Osteoblast (primary cell): ENCODE measurements at regions not wholly inside any gene's neighbourhood (a gene's known extent, or its start where the extent isn't known, plus 50 kb on each side); places are given as distances from the start of the nearest gene placed in this dataset.
"Not testable (repeated sequence)": the region's sequence is repeated elsewhere in the genome, so short reads cannot be mapped to it uniquely, and the experiment has no call there.

Experiments
- DNase-seq: peaks from one replicate; pipeline ENCODE4 v3.0.0; 2011; ENCODE audit warnings: low spot score, mixed read lengths; ENCODE audit not compliant: insufficient read length; ENCODE audit errors: missing footprints
- H2AFZ ChIP-seq: 2 replicates; pipeline ENCODE4 v1.6.0; 2011; ENCODE audit warnings: mild to moderate bottlenecking, low read length
- H3K27ac ChIP-seq: 2 replicates; pipeline ENCODE4 v1.5.1; 2011; ENCODE audit warnings: mild to moderate bottlenecking, low read depth, low read length, moderate library complexity
- H3K27me3 ChIP-seq: 2 replicates; pipeline ENCODE4 v1.6.0; 2012; ENCODE audit warnings: mild to moderate bottlenecking, control low read depth, inconsistent platforms, low read length, moderate library complexity; ENCODE audit not compliant: insufficient read depth
- H3K36me3 ChIP-seq: 2 replicates; pipeline ENCODE4 v1.5.1; 2011; ENCODE audit warnings: mild to moderate bottlenecking, low read length, control low read depth, moderate library complexity; ENCODE audit not compliant: insufficient read depth
- H3K4me1 ChIP-seq: 2 replicates; pipeline ENCODE4 v1.5.1; 2011; ENCODE audit warnings: mild to moderate bottlenecking, low read length, control low read depth, moderate library complexity; ENCODE audit not compliant: insufficient read depth
- H3K4me2 ChIP-seq: 2 replicates; pipeline ENCODE4 v1.6.0; 2011; ENCODE audit warnings: mild to moderate bottlenecking, low read length; ENCODE audit not compliant: insufficient read depth
- H3K4me3 ChIP-seq: fragments of 200-600 bp; sonication (generic); 3 replicates; pipeline ENCODE4 v1.5.1; 2012; ENCODE audit warnings: mild to moderate bottlenecking, low read length, inconsistent platforms; ENCODE audit not compliant: insufficient read depth
- H3K79me2 ChIP-seq: 2 replicates; pipeline ENCODE4 v1.6.0; 2012; ENCODE audit warnings: mild to moderate bottlenecking, low read length, control low read depth, inconsistent platforms; ENCODE audit not compliant: insufficient read depth
- H3K9me3 ChIP-seq: 2 replicates; pipeline ENCODE4 v1.5.1; 2011; ENCODE audit warnings: low read depth, low read length, control low read depth
- H4K20me1 ChIP-seq: 2 replicates; pipeline ENCODE4 v1.6.0; 2012; ENCODE audit warnings: mild to moderate bottlenecking, low read length, control low read depth; ENCODE audit not compliant: insufficient read depth
- TF ChIP-seq, protein P1 (sequence below): IDR thresholded peaks from 2 replicates; pipeline ENCODE4 v1.5.1; 2011; ENCODE audit warnings: mild to moderate bottlenecking, low read depth, low read length, moderate library complexity; ENCODE audit errors: extremely low read depth

DNA sequence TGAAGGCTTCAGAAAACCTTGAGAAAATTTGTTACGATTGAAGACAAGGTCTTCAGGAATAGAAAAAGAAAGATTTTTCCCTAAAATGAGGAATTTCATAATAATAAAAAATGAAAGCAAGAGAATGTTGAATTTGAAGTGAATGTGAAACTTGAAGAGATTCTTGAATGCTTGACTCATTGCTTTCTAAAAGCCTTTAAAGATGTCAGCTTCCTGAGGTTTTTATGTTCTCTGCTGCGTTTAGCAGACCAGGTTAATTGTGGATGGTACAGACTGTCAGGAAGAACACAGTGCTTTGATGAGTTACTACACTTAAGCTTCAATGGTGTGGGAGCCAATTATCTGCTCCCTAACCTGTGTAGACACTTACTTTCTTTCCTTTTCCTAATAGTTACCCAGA is 96.3 kb upstream of the FNDC3A start:
- peaks cover 23% of the 10 kb centered on the region for H3K27me3 ChIP-seq
- H3K4me2 ChIP-seq = peak overlapping the region; percentile 2

DNA sequence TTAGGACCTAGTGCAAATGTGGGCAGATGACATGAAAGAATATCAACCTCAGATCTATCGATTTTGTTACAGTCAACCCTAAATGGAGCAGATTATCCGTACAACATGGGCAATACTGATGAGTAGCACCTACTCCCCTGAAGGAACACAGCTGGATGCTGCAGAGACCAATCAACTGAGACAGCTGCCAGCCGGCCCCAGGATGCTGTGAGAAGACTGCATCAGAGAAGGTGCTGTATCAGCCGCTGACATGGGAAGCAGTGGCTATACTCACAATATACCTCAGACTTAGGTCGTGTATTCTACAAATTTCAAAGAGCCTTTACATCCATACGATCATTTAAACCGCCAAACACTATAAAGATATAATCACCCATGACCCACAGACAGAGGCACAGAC is 95.9 kb upstream of the FNDC3A start:
- Histone ChIP-seq H3K79me2 (no peaks in the 10 kb centered on the region), H3K27me3 (peaks cover 21% of the 10 kb centered on the region), H3K27ac (no peak overlapping the region), H3K4me3 (no peak overlapping the region), H3K36me3 (no peaks in the 10 kb centered on the region), H3K9me3 (no peaks in the 10 kb centered on the region), H3K4me1 (peaks cover 11% of the 10 kb centered on the region), H3K4me2 (peak overlapping the region; percentile 2), H2AFZ (peak overlapping the region; percentile 26), H4K20me1 (no peaks in the 10 kb centered on the region)
- TF ChIP-seq, protein P1, sequence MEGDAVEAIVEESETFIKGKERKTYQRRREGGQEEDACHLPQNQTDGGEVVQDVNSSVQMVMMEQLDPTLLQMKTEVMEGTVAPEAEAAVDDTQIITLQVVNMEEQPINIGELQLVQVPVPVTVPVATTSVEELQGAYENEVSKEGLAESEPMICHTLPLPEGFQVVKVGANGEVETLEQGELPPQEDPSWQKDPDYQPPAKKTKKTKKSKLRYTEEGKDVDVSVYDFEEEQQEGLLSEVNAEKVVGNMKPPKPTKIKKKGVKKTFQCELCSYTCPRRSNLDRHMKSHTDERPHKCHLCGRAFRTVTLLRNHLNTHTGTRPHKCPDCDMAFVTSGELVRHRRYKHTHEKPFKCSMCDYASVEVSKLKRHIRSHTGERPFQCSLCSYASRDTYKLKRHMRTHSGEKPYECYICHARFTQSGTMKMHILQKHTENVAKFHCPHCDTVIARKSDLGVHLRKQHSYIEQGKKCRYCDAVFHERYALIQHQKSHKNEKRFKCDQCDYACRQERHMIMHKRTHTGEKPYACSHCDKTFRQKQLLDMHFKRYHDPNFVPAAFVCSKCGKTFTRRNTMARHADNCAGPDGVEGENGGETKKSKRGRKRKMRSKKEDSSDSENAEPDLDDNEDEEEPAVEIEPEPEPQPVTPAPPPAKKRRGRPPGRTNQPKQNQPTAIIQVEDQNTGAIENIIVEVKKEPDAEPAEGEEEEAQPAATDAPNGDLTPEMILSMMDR = no peak
- DNase-seq = no peak

More for the DNA sequence above, 96.3 kb upstream of the FNDC3A start:
- no peaks in the 10 kb centered on the region for H3K9me3 ChIP-seq
- H2AFZ ChIP-seq = peak overlapping the region; percentile 26
- TF ChIP-seq, protein P1 = no peak
- H4K20me1 ChIP-seq = no peaks in the 10 kb centered on the region
- H3K36me3 ChIP-seq = no peaks in the 10 kb centered on the region
- no peak for DNase-seq
- H3K4me3 ChIP-seq = no peak overlapping the region
- H3K27ac ChIP-seq = no peak overlapping the region
- H3K79me2 ChIP-seq = no peaks in the 10 kb centered on the region
- H3K4me1 ChIP-seq = peaks cover 7% of the 10 kb centered on the region

DNA sequence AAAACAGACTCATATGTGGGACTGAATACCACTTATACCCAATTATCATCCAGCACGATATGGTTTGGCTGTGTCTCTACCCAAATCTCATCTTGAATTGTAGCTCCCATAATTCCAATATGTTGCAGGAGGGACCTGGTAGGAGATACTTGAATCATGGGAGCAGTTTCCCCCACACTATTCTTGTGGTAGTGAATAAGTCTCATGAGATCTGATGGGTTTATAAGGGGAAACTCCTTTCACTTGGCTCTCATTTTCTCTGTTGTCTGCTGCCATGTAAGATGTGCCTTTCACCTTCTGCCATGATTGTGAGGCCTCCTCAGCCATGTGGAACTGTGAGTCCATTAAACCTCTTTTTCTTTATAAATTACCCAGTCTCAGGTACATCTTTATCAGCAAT is 91.9 kb upstream of the FNDC3A start:
- not testable (repeated sequence) for H3K79me2 ChIP-seq, H3K4me3 ChIP-seq, H3K27me3 ChIP-seq, H3K9me3 ChIP-seq, H3K36me3 ChIP-seq, DNase-seq, H2AFZ ChIP-seq, H4K20me1 ChIP-seq
- Histone ChIP-seq H3K4me2 (peak overlapping the region; percentile 46), H3K4me1 (peaks cover 11% of the 10 kb centered on the region), H3K27ac (peak overlapping the region; percentile 34)

DNA sequence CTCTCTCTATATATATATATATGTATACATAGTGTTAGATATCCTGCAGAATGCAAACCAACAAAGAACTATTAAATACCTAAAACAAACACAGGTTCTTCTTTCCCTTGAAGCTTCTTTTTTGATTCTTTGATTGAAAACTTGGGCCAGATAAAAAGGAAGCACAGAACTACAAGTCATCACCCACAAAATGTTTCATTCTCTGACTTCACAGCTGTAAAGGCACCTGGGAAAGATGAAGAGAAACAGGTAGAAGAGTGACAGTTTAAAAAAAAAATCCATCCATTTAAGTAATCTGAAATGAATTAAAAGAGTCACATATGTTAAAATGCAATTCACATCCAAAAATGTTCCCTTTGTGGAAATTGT is 90.7 kb upstream of the FNDC3A start:
- no peaks in the 10 kb centered on the region for H3K36me3 ChIP-seq
- no peak overlapping the region for H3K4me3 ChIP-seq
- H3K4me2 ChIP-seq = no peak overlapping the region
- H3K27ac ChIP-seq = no peak overlapping the region
- peaks cover 11% of the 10 kb centered on the region for H3K4me1 ChIP-seq
- no peaks in the 10 kb centered on the region for H3K9me3 ChIP-seq
- peaks cover 8% of the 10 kb centered on the region for H3K27me3 ChIP-seq
- H4K20me1 ChIP-seq = no peaks in the 10 kb centered on the region
- TF ChIP-seq, protein P1 = no peak
- H3K79me2 ChIP-seq = no peaks in the 10 kb centered on the region
- no peak for DNase-seq
- no peak overlapping the region for H2AFZ ChIP-seq
